ENCODE measurements at regions not wholly inside any gene's neighbourhood (a gene's known extent, or its start where the extent isn't known, plus 50 kb on each side); places are given as distances from the start of the nearest gene placed in this dataset.

DNA sequence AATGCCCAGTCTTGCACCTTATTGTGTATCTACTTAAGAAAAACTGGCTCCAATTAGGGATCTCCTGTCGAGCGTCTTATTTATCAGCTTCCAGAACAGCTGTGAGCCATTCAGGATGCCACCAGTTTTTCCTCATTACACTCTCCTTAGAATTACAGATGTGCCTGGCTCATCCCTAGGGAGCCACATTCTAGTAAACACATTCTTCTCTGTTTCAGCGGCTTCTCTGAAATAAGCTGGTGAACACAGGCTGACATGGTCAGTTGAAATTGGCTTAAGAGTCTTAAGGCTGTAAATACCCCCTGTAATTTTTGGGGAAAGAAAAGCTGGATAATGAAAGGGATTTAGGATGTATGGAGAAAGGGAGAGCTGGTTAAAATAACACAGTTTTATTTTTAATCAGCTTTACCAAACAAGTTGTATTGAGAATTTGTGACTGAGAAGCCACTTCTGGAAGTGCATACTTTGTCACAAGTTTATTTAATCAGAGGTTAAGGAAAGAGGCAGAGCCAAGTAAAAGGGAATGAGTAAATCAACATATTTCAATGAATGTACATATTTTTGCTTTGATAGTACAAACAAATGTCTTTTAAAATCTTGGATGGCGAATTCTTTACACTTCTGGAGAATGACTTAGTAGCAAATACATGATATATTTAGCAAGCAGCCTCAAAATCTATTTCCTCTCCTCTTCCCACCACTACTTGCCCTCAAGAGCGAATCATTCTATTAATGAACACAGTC is 562.0 kb upstream of the GOT2 start:
- in situ Hi-C loops (cut with HindIII; ENCODE audit: extremely low pct_ligation_motif_present, low pct_unique_long_range_greater_than_20kb), result no loop called here
- no peaks in the 10 kb centered on the region for H3K9me3 ChIP-seq (ENCODE audit: low read length)
- ATAC-seq (no peak), DNase-seq (ENCODE audit: low spot score) (no peak), FAIRE-seq (no peak)
- ChIA-PET POLR2A (no interaction called here), CTCF (ENCODE audit: low intra/inter-chr PET ratio, low total read pairs) (no interaction called here)
- H3K36me3 ChIP-seq (replicated peaks in 1 of 2; ENCODE audit: control insufficient read depth in 1 of 2, insufficient read depth in 2 of 2, low read length in 2 of 2), result no peaks in the 10 kb centered on the region
- H3K27me3 ChIP-seq (ENCODE audit: control insufficient read depth in 1 of 2, insufficient read depth in 2 of 2, low read length in 2 of 2), result no peaks in the 10 kb centered on the region
- BruUV-seq (replicated peaks), result no TSS peak
- H4K20me1 ChIP-seq (ENCODE audit: insufficient read depth, low read length), result no peaks in the 10 kb centered on the region
- no peak overlapping the region for H3K4me3 ChIP-seq (replicated peaks in 1 of 3; ENCODE audit: insufficient read depth in 1 of 3, low read depth in 2 of 3, low read length in 3 of 3)
- no peaks in the 10 kb centered on the region for H3K79me2 ChIP-seq (ENCODE audit: insufficient read depth, low read length)
- H3K9ac ChIP-seq (ENCODE audit: insufficient read depth, low read depth, low read length), result no peak overlapping the region
- TF ChIP-seq ZBTB34 (CRISPR knock-in tag; IDR thresholded peaks at IDR 0.05) (no peak), IRF9 (CRISPR knock-in tag; IDR thresholded peaks at IDR 0.05; ENCODE audit: borderline replicate concordance) (no peak), EZH2 (conservative IDR thresholded peaks at IDR 0.05; ENCODE audit: low read depth, low read length) (no peak), CCDC6 (CRISPR knock-in tag; IDR thresholded peaks at IDR 0.05) (no peak), ATAD3A (CRISPR knock-in tag; IDR thresholded peaks at IDR 0.05) (no peak), ZEB1 (IDR thresholded peaks at IDR 0.05; ENCODE audit: insufficient replicate concordance, low read depth) (no peak), MAFG (CRISPR knock-in tag; IDR thresholded peaks at IDR 0.05) (no peak), PCBP1 (IDR thresholded peaks at IDR 0.05; ENCODE audit: borderline replicate concordance, low read depth, low read length) (no peak), ZNF382 (CRISPR knock-in tag; IDR thresholded peaks at IDR 0.05; ENCODE audit: borderline replicate concordance) (no peak), SALL2 (CRISPR knock-in tag; IDR thresholded peaks at IDR 0.05) (no peak)
- H3K4me2 ChIP-seq (ENCODE audit: low read depth, low read length), result no peak overlapping the region
- no peaks in the 10 kb centered on the region for H3K4me1 ChIP-seq (ENCODE audit: insufficient read depth, low read length)
- H3K27ac ChIP-seq (ENCODE audit: extremely low read length, insufficient read depth, low read length), result no peak overlapping the region
- no peak overlapping the region for H2AFZ ChIP-seq (ENCODE audit: low read length)
- intact Hi-C loops (cut with micrococcal nuclease; ENCODE audit: unreplicated experiment), result no loop called here
- 2% methylated on average over 5 of the region's 5 CpGs for WGBS (ENCODE audit: low lambda C conversion rate)

All from HepG2 (cell line).